Mesenchymal stem cell (in vitro differentiated cells and primary cell): ENCODE measurements at regions not wholly inside any gene's neighbourhood (a gene's known extent, or its start where the extent isn't known, plus 50 kb on each side); places are given as distances from the start of the nearest gene placed in this dataset.

ENCODE experiments used
- DNase-seq: peaks from one replicate; pipeline ENCODE4 v3.0.0-alpha.2; 2013
- H2AFZ ChIP-seq: one replicate; pipeline ENCODE4 v1.6.1; 2013; ENCODE audit warnings: low read depth, mild to moderate bottlenecking, control low read depth, inconsistent platforms, low read length, moderate library complexity
- H2AK5ac ChIP-seq: 2 replicates; pipeline ENCODE4 v1.6.1; 2013; ENCODE audit warnings: low read length, moderate library complexity, mild to moderate bottlenecking, inconsistent platforms; ENCODE audit not compliant: severe bottlenecking
- H2BK120ac ChIP-seq: one replicate; pipeline ENCODE4 v1.6.1; 2013; ENCODE audit warnings: low read depth, mild to moderate bottlenecking, inconsistent platforms, low read length, moderate library complexity
- H2BK12ac ChIP-seq, 2 experiments: one replicate each; pipeline ENCODE4 v1.6.1; 2013; ENCODE audit warnings: inconsistent platforms in 2 of 2, low read length in 2 of 2, mild to moderate bottlenecking in 2 of 2, moderate library complexity in 2 of 2, control low read depth in 1 of 2
- H2BK15ac ChIP-seq: one replicate; pipeline ENCODE4 v1.6.1; 2013; ENCODE audit warnings: mild to moderate bottlenecking, low read depth, inconsistent platforms; ENCODE audit not compliant: poor library complexity, severe bottlenecking
- H2BK5ac ChIP-seq: 2 replicates; pipeline ENCODE4 v1.6.1; 2013; ENCODE audit warnings: low read depth, mild to moderate bottlenecking, low read length, control low read depth, inconsistent platforms; ENCODE audit not compliant: poor library complexity, severe bottlenecking
- H3K14ac ChIP-seq, 2 experiments: one replicate each; pipeline ENCODE4 v1.6.1; 2013; ENCODE audit warnings: inconsistent platforms in 2 of 2, low read length in 2 of 2, control low read depth in 1 of 2, mild to moderate bottlenecking in 1 of 2, moderate library complexity in 1 of 2
- H3K18ac ChIP-seq, 2 experiments: one replicate each; pipeline ENCODE4 v1.6.1; 2013; ENCODE audit warnings: inconsistent platforms in 2 of 2, low read length in 2 of 2, control low read depth in 1 of 2, low read depth in 1 of 2, mild to moderate bottlenecking in 1 of 2
- H3K23ac ChIP-seq, 2 experiments: one replicate each; pipeline ENCODE4 v1.6.1; 2013; ENCODE audit warnings: inconsistent platforms in 2 of 2, low read length in 2 of 2, mild to moderate bottlenecking in 2 of 2, moderate library complexity in 2 of 2, control low read depth in 1 of 2
- H3K27ac ChIP-seq: 2 replicates; pipeline ENCODE4 v1.5.1; 2013; ENCODE audit warnings: mild to moderate bottlenecking, moderate library complexity, low read length, control low read depth, inconsistent platforms; ENCODE audit not compliant: poor library complexity, severe bottlenecking
- H3K27me3 ChIP-seq, 2 experiments: 2 replicates each; pipeline versions ENCODE4 v1.6.1 to v1.7.0; 2013; ENCODE audit warnings: low read length in 2 of 2, mild to moderate bottlenecking in 2 of 2, moderate library complexity in 2 of 2, control low read depth in 1 of 2, inconsistent platforms in 1 of 2; ENCODE audit not compliant: control insufficient read depth in 1 of 2, insufficient read depth in 1 of 2
- H3K36me3 ChIP-seq, 2 experiments: 2 replicates each; pipeline versions ENCODE4 v1.6.1 to v1.7.0; 2013; ENCODE audit warnings: low read length in 2 of 2, control low read depth in 1 of 2, inconsistent platforms in 1 of 2, low read depth in 1 of 2, mild to moderate bottlenecking in 1 of 2; ENCODE audit not compliant: insufficient read depth in 2 of 2, control insufficient read depth in 1 of 2
- H3K4ac ChIP-seq, 2 experiments: one replicate each; pipeline ENCODE4 v1.6.1; 2013; ENCODE audit warnings: inconsistent platforms in 2 of 2, low read length in 2 of 2, mild to moderate bottlenecking in 2 of 2, moderate library complexity in 2 of 2, control low read depth in 1 of 2, low read depth in 1 of 2
- H3K4me1 ChIP-seq: 2 replicates; pipeline ENCODE4 v1.6.1; 2013; ENCODE audit warnings: low read depth, low read length, control low read depth; ENCODE audit not compliant: control insufficient read depth, insufficient read depth
- H3K4me2 ChIP-seq: 2 replicates; pipeline ENCODE4 v1.6.1; 2013; ENCODE audit warnings: low read length, mild to moderate bottlenecking, inconsistent platforms; ENCODE audit not compliant: poor library complexity, severe bottlenecking
- H3K4me3 ChIP-seq, 2 experiments: 2 replicates each; pipeline versions ENCODE4 v1.5.1 to v1.7.0; 2013; ENCODE audit warnings: low read length in 2 of 2, mild to moderate bottlenecking in 2 of 2, control low read depth in 1 of 2, low read depth in 1 of 2; ENCODE audit not compliant: insufficient read depth in 1 of 2
- H3K79me1 ChIP-seq: replicated peaks from 2 replicates; pipeline ENCODE4 v1.6.1; 2013; ENCODE audit warnings: mild to moderate bottlenecking, control low read depth, low read length, inconsistent platforms; ENCODE audit not compliant: poor library complexity, severe bottlenecking
- H3K9ac ChIP-seq: 2 replicates; pipeline ENCODE4 v1.7.0; 2013; ENCODE audit warnings: mild to moderate bottlenecking, low read length, moderate library complexity
- H3K9me3 ChIP-seq: 2 replicates; pipeline ENCODE4 v1.7.0; 2013; ENCODE audit warnings: mild to moderate bottlenecking, low read length; ENCODE audit not compliant: control insufficient read depth
- H4K8ac ChIP-seq: one replicate; pipeline ENCODE4 v1.6.1; 2013; ENCODE audit warnings: inconsistent platforms, mild to moderate bottlenecking, low read length, moderate library complexity
- H4K91ac ChIP-seq: one replicate; pipeline ENCODE4 v1.6.1; 2013; ENCODE audit warnings: mild to moderate bottlenecking, low read length, inconsistent platforms
- WGBS: methylation state at CpG from one replicate; pipeline ENCODE4 v1.1.7; 2013; ENCODE audit warnings: mixed read lengths; 5-methylcytosine and 5-hydroxymethylcytosine counted together

DNA sequence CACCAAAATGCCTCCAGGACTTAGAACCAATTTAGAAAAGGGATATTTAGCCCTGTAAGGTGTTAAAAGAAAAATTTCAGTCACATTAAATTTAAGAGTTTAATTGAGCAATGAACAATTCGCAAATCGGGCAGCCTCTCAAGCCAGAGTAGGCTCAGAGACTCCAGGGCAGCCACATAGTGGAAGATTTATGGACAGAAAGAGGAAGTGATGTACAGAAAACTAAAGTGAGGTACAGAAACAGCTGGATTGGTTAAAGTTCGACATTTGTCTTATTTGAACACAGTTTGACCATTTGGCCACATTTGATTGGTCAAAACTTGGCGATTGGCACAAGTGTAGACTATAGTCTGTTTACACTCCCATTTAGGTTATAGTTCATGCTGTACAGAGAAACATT lies 525.9 kb upstream of the ZNF608 start:
- no peak overlapping the region for H3K27ac ChIP-seq
- H2BK15ac ChIP-seq, result no peak overlapping the region
- no peaks in the 10 kb centered on the region for H3K27me3 ChIP-seq
- no peak overlapping the region for H3K23ac ChIP-seq
- no peaks in the 10 kb centered on the region for H3K79me1 ChIP-seq
- H4K91ac ChIP-seq, result no peak overlapping the region
- H3K4ac ChIP-seq, result no peak overlapping the region
- H2BK120ac ChIP-seq, result no peak overlapping the region
- no peaks in the 10 kb centered on the region for H3K36me3 ChIP-seq
- H3K18ac ChIP-seq, result no peak overlapping the region
- no peak overlapping the region for H2BK12ac ChIP-seq
- H2AK5ac ChIP-seq, result no peak overlapping the region
- H3K14ac ChIP-seq, result no peak overlapping the region
- no peak overlapping the region for H3K4me3 ChIP-seq
- no peak overlapping the region for H2BK5ac ChIP-seq
- 96% methylated on average over 4 of the region's 4 CpGs for WGBS
- peaks cover 10% of the 10 kb centered on the region for H3K4me1 ChIP-seq
- no peaks in the 10 kb centered on the region for H3K9me3 ChIP-seq
- H3K9ac ChIP-seq, result no peak overlapping the region
- no peak overlapping the region for H3K4me2 ChIP-seq
- H2AFZ ChIP-seq, result no peak overlapping the region
- no peak overlapping the region for H4K8ac ChIP-seq
- DNase-seq, result no peak

DNA sequence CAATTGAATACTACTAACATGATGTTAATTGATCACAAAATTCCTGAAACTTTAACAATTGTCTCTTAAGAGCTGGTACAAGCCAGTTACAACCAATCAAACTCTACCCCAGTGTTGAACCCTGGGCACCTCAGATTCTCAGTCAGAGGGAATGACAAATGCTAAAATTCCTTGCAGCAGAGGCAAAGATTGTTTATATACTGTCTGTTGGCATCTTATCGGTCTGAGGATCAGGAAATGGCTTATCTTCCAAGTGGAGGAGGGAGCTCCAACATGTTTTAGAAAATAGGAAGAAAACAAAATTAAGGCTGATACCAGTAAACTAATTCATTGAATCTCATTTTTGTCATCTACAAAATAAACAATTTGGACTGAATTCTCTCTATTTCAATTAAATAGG lies 527.8 kb upstream of the ZNF608 start:
- DNase-seq, result peak; percentile 22
- H3K14ac ChIP-seq, result no peak overlapping the region
- no peak overlapping the region for H2BK120ac ChIP-seq
- no CpG with 5 or more reads among the region's 1 CpG for WGBS
- no peak overlapping the region for H2BK15ac ChIP-seq
- no peaks in the 10 kb centered on the region for H3K27me3 ChIP-seq
- no peak overlapping the region for H4K91ac ChIP-seq
- H2AFZ ChIP-seq, result no peak overlapping the region
- no peak overlapping the region for H3K9ac ChIP-seq
- H3K4ac ChIP-seq, result no peak overlapping the region
- no peaks in the 10 kb centered on the region for H3K36me3 ChIP-seq
- H3K4me1 ChIP-seq, result peaks cover 10% of the 10 kb centered on the region
- H2BK12ac ChIP-seq, result no peak overlapping the region
- no peaks in the 10 kb centered on the region for H3K9me3 ChIP-seq
- H3K23ac ChIP-seq, result no peak overlapping the region
- no peak overlapping the region for H3K4me3 ChIP-seq
- H2BK5ac ChIP-seq, result no peak overlapping the region
- H4K8ac ChIP-seq, result no peak overlapping the region
- no peak overlapping the region for H3K18ac ChIP-seq
- H2AK5ac ChIP-seq, result no peak overlapping the region
- H3K27ac ChIP-seq, result no peak overlapping the region
- no peaks in the 10 kb centered on the region for H3K79me1 ChIP-seq
- peak overlapping the region; percentile 25 for H3K4me2 ChIP-seq

DNA sequence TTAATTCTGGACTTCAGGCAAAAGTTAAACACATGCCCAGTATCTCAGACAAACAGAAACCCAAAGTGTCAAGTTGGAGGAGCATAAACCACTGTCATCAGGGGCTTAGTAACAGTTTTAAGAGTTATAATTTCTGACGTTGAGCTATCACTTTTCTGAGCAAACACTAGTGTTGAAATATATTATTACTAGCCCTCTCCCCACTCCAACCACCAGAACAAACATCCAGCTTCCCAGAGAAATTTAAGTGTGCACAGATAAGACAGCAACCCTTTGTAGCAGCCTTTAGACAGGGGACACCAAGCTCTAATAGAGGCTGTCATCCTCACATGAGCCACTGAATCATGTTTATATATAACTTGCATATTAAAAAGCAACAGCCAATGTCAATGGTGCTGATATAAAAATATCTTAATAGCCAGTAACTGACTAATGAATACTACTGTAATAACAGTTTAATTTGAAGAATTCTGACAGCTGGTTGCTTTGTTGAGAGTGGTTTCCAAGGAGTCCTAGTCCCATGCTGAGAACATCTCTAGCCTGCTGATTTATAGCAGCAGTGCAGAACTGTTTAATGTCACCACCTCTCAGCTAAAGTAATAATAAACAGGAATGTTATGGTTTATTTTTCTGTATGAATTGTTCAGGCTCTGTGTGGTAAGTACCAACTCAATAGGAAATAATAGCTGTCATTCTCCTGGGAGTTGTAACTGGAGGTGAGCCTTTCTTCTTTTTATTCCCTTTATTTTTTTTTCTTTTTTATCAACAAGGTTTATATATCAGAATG lies 528.7 kb upstream of the ZNF608 start:
- no peaks in the 10 kb centered on the region for H3K79me1 ChIP-seq
- no peak overlapping the region for H2BK15ac ChIP-seq
- H2BK5ac ChIP-seq, result no peak overlapping the region
- H2BK12ac ChIP-seq, result no peak overlapping the region
- H3K9ac ChIP-seq, result no peak overlapping the region
- H2AK5ac ChIP-seq, result no peak overlapping the region
- no peak overlapping the region for H3K4me3 ChIP-seq
- WGBS, result 0% methylated on average over 1 of the region's 1 CpG
- no peak overlapping the region for H3K18ac ChIP-seq
- H3K27me3 ChIP-seq, result no peaks in the 10 kb centered on the region
- no peak overlapping the region for H3K4ac ChIP-seq
- peak overlapping the region; percentile 51 for H3K4me2 ChIP-seq
- H3K9me3 ChIP-seq, result no peaks in the 10 kb centered on the region
- no peak overlapping the region for H2BK120ac ChIP-seq
- H3K36me3 ChIP-seq, result no peaks in the 10 kb centered on the region
- no peak overlapping the region for H3K23ac ChIP-seq
- peak; percentile 71 for DNase-seq
- H3K27ac ChIP-seq, result peak overlapping the region; percentile 71
- H3K14ac ChIP-seq, result no peak overlapping the region
- peaks cover 10% of the 10 kb centered on the region for H3K4me1 ChIP-seq
- no peak overlapping the region for H4K8ac ChIP-seq
- H4K91ac ChIP-seq, result no peak overlapping the region
- no peak overlapping the region for H2AFZ ChIP-seq

DNA sequence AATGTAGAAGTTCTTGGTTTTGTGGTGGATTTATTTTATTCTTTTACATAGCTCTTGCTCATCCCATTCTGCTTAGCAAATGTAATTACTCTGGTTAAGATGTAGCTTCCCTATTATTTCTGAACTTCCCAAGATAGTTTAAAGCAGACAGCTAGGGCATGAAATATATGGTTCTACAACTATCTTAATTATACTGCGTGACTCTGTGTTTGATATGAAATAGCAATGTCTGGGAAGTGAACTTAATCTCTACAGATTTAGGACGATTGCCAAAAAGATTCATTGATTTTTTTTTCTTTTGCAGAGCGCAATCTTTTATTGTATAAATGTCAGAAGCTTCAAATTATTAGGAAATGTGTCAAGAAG lies 529.3 kb upstream of the ZNF608 start:
- no peak overlapping the region for H2AFZ ChIP-seq
- H3K27me3 ChIP-seq, result no peaks in the 10 kb centered on the region
- no peak for DNase-seq
- H2BK5ac ChIP-seq, result no peak overlapping the region
- no peak overlapping the region for H3K18ac ChIP-seq
- no peak overlapping the region for H3K4ac ChIP-seq
- 85% methylated on average over 2 of the region's 3 CpGs for WGBS
- H3K4me2 ChIP-seq, result no peak overlapping the region
- H3K27ac ChIP-seq, result no peak overlapping the region
- no peak overlapping the region for H3K14ac ChIP-seq
- H3K4me1 ChIP-seq, result peaks cover 10% of the 10 kb centered on the region
- H3K4me3 ChIP-seq, result no peak overlapping the region
- no peaks in the 10 kb centered on the region for H3K9me3 ChIP-seq
- H3K9ac ChIP-seq, result no peak overlapping the region
- no peak overlapping the region for H2AK5ac ChIP-seq
- H3K23ac ChIP-seq, result no peak overlapping the region
- no peaks in the 10 kb centered on the region for H3K36me3 ChIP-seq
- no peak overlapping the region for H2BK15ac ChIP-seq
- no peak overlapping the region for H2BK120ac ChIP-seq
- no peaks in the 10 kb centered on the region for H3K79me1 ChIP-seq
- no peak overlapping the region for H4K91ac ChIP-seq
- no peak overlapping the region for H2BK12ac ChIP-seq
- H4K8ac ChIP-seq, result no peak overlapping the region
